ENCODE measurements at regions not wholly inside any gene's neighbourhood (a gene's known extent, or its start where the extent isn't known, plus 50 kb on each side); places are given as distances from the start of the nearest gene placed in this dataset.

- H3K27me3 ChIP-seq (ENCODE audit: insufficient read depth, low read depth, severe bottlenecking), result peaks cover 88% of the 10 kb centered on the region
- no peak overlapping the region for H3K27ac ChIP-seq
- H3K36me3 ChIP-seq, result no peaks in the 10 kb centered on the region
- DNase-seq, result no peak
- H3K9me3 ChIP-seq (ENCODE audit: severe bottlenecking), result peaks cover 2% of the 10 kb centered on the region
- TF ChIP-seq CTCF (IDR thresholded peaks at IDR 0.05; ENCODE audit: low read depth, low read length), result no peak
- no peak overlapping the region for H3K4me3 ChIP-seq (ENCODE audit: low read depth, low read length)
These were observed 252.7 kb upstream of the SHH start for GRCh38 chr7:156064971-156065386.

- TF ChIP-seq CTCF (IDR thresholded peaks at IDR 0.05; ENCODE audit: low read depth, low read length), result no peak
- no peak for DNase-seq
These were observed 251.1 kb upstream of the SHH start for GRCh38 chr7:156063241-156063810.

GRCh38 chr7:156062286-156062685, 250.0 kb upstream of the SHH start:
- Histone ChIP-seq H3K27me3 (ENCODE audit: insufficient read depth, low read depth, severe bottlenecking) (peaks cover 94% of the 10 kb centered on the region), H3K27ac (no peak overlapping the region), H3K9me3 (ENCODE audit: severe bottlenecking) (peaks cover 2% of the 10 kb centered on the region), H3K4me3 (ENCODE audit: low read depth, low read length) (no peak overlapping the region), H3K36me3 (no peaks in the 10 kb centered on the region)
- no peak for TF ChIP-seq CTCF (IDR thresholded peaks at IDR 0.05; ENCODE audit: low read depth, low read length)
- no peak for DNase-seq

More at GRCh38 chr7:156063241-156063810, 251.1 kb upstream of the SHH start:
- Histone ChIP-seq H3K27me3 (ENCODE audit: insufficient read depth, low read depth, severe bottlenecking) (peaks cover 92% of the 10 kb centered on the region), H3K9me3 (ENCODE audit: severe bottlenecking) (peaks cover 2% of the 10 kb centered on the region), H3K27ac (no peak overlapping the region), H3K4me3 (ENCODE audit: low read depth, low read length) (no peak overlapping the region), H3K36me3 (no peaks in the 10 kb centered on the region)

GRCh38 chr7:156061689-156062255, 249.5 kb upstream of the SHH start:
- Histone ChIP-seq H3K9me3 (ENCODE audit: severe bottlenecking) (peaks cover 2% of the 10 kb centered on the region), H3K4me3 (ENCODE audit: low read depth, low read length) (no peak overlapping the region), H3K27me3 (ENCODE audit: insufficient read depth, low read depth, severe bottlenecking) (peaks cover 94% of the 10 kb centered on the region), H3K27ac (no peak overlapping the region), H3K36me3 (no peaks in the 10 kb centered on the region)
- TF ChIP-seq CTCF (IDR thresholded peaks at IDR 0.05; ENCODE audit: low read depth, low read length), result no peak
- no peak for DNase-seq

- H3K4me3 ChIP-seq (ENCODE audit: low read depth, low read length), result no peak overlapping the region
- H3K9me3 ChIP-seq (ENCODE audit: severe bottlenecking), result peaks cover 2% of the 10 kb centered on the region
- TF ChIP-seq CTCF (IDR thresholded peaks at IDR 0.05; ENCODE audit: low read depth, low read length), result no peak
- no peak overlapping the region for H3K27ac ChIP-seq
- H3K27me3 ChIP-seq (ENCODE audit: insufficient read depth, low read depth, severe bottlenecking), result peaks cover 94% of the 10 kb centered on the region
- no peaks in the 10 kb centered on the region for H3K36me3 ChIP-seq
- DNase-seq, result no peak
These were observed 248.7 kb upstream of the SHH start for GRCh38 chr7:156060925-156061324.

- H3K27me3 ChIP-seq (ENCODE audit: insufficient read depth, low read depth, severe bottlenecking), result peaks cover 94% of the 10 kb centered on the region
- H3K9me3 ChIP-seq (ENCODE audit: severe bottlenecking), result peaks cover 2% of the 10 kb centered on the region
- no peak overlapping the region for H3K4me3 ChIP-seq (ENCODE audit: low read depth, low read length)
- no peaks in the 10 kb centered on the region for H3K36me3 ChIP-seq
- no peak overlapping the region for H3K27ac ChIP-seq
- no peak for DNase-seq
- no peak for TF ChIP-seq CTCF (IDR thresholded peaks at IDR 0.05; ENCODE audit: low read depth, low read length)
These were observed 247.1 kb upstream of the SHH start for GRCh38 chr7:156059369-156059768.
